GM19395 (cell line): ENCODE measurements at regions not wholly inside any gene's neighbourhood (a gene's known extent, or its start where the extent isn't known, plus 50 kb on each side); places are given as distances from the start of the nearest gene placed in this dataset.

Source experiments
- ATAC-seq: cut with Tn5 transposase; IDR thresholded peaks from one replicate; pipeline ENCODE4 v1.9.1; 2021; ENCODE audit warnings: mild to moderate bottlenecking, moderate library complexity; ENCODE audit not compliant: unreplicated experiment

DNA sequence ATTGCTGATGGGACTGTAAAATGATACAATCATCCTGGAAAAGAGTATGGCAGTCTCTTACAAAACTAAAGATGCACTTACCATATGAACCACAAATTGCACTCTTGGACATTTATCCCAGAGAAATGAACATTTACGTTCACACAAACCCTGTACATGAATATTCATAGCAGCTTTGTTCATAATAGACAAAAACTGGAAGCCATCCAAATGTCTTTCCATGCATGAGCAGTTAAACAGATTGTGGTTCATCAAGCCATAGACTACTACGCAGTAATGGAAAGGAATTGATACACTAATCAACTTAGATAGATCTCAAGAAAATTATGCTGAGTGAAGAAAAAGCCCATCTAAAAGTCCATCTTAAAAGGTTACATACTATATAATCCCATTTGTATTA lies 156.1 kb upstream of the SLC39A10 start:
- ATAC-seq: no peak

DNA sequence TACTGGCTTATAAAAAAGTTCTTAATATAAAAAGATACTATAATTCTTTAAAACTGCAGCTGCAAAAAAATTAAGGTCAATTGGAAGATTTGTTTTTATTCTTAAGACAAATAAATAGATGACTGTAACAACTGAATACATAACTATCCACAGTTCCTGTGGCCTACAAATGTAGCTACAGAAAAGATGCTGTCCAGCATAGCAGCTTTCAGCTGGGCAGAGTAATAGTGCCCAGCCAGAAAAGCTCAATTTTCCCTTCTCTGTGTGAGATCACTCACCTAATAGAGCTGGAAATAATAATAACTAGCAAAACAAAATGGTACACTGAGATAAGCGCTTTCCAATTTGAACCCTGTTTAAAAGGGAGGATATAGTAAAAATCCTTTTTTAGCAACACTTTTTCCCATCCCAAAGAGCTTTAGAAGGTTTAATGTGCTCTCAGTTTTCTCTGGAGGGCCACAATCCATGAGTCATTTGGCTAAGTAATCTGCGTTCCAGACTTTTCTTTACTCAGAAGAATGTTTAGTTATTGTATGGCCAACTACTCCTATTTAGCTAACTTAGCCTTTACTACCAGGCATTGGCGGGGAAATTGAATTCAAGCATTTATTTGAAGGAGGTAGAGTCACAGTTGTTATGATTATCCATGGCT lies 158.1 kb upstream of the SLC39A10 start:
- ATAC-seq: no peak

DNA sequence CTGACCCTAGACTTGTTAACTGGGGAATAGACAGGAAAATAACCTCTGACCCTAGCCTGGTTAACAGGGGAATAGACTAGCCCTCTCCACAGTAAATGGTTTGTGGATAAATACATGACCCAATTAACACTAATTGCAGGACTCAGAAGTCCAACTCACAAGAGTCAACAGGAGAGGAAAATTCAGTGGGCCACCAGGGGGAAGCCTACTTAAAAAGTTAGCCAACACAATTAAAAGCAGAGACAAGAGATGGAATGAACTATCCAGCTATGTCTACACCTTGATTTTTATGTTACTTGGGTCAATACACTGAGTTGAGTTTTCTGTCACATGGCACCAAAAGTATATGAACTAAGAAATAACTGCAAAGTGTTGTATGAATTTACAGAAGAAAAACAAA lies 158.8 kb upstream of the SLC39A10 start:
- no peak for ATAC-seq

DNA sequence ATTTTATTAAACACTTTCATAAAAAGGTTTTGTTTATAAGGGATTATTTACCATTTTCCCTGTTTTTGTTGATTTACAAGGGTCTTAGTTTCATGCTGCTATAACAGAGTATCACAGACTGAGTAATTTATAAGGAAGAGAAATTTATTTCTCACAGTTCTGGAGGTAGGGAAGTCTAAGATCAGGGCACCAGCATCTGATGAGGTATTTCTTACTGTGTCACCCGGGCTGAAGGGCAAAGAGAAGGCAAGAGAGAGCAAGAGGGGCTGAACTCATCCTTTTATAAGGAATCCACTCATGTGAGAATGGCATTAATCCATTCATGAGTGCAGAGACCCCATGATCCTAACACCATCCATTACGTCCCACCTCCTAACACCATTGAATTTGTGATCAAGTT lies 160.0 kb upstream of the SLC39A10 start:
- ATAC-seq: no peak

DNA sequence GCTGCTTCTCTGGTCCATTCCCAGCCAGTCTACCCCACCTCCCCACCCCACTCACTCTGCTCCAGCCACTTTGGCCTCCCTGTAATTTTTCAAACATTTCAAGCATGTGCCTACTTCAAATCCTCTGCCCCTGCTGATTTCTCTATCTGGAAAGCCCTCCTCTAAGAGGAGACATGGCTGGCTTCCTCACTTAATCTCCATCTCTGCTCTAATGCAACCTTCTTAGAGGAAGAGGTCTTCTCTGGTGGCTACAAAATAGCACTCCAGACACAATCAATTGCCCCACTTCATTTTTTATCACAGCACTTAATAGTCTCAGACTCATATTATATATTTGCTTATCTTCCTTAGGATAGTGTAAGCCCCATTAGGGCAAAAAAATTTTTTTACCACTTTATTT lies 161.1 kb upstream of the SLC39A10 start:
- no peak for ATAC-seq

DNA sequence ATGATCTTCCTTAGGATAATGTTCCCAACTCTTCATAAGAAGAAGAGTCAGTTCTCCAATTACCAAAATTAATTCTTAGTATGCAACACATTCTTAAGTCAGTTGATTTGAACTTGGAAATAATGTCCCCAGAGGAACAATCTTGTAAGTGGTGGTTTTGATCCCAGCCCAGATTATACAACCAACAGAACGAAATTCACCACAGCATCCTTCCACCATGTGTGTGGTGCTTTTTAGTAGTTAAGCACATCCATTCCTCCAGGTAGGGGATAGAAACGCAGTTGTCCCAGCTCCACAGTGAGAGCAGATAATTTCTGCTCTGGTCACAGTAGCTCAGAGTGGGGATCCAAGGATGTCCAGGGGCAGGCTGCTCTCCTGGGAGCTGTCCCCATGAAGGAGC lies 161.7 kb upstream of the SLC39A10 start:
- no peak for ATAC-seq

DNA sequence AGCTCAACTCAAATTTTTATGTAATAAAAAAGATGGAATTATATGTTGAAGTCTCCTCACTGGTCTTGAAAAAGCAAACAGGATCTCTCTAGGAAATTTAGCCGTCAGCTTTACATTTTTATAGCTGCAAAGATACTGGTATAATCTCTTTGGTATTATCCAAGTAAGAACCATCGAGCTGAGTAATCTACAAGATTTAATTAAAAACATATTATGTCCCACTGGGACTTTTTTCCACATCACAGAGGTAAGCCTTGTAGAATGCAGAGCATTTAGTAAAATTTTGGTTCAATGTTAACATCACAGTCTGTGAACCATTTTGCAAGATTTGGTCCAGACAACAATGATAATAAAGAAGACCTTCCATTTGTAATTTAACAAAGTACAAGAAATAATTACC lies 162.6 kb upstream of the SLC39A10 start:
- ATAC-seq: no peak

DNA sequence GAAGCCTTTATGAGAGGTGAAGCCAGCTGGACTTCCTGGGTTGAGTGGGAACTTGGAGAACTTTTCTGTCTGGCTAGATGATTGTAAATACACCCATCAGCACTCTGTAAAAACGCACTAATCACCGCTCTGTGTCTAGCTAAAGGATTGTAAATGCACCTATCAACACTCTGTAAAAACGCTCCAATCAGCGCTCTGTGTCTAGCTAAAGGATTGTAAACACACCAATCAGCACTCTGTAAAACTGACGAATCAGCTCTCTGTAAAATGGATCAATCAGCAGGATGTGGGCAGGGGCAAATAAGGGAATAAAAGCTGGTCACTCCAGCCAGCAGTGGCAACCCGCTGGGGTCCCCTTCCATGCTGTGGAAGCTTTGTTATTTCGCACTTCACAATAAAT lies 163.6 kb upstream of the SLC39A10 start:
- no peak for ATAC-seq

DNA sequence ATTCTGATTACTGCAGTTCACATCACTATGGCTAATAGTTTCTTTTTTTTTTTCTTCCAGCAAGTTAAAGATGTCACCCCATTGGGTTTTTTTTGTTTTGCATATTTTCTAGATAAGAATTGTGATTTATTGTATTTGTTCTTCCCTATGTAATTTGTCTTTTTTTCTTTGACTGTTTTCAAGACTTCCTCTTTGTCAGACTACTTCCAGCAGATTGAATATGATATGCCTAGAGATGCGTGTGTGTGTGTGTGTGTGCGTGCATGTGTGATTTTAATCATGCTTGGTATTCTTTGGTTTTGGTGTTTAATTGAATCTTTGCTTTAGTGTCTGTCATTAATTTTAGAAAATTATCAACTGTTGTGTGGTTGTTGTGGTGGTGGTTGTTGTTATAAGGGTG lies 166.7 kb upstream of the SLC39A10 start:
- no peak for ATAC-seq

DNA sequence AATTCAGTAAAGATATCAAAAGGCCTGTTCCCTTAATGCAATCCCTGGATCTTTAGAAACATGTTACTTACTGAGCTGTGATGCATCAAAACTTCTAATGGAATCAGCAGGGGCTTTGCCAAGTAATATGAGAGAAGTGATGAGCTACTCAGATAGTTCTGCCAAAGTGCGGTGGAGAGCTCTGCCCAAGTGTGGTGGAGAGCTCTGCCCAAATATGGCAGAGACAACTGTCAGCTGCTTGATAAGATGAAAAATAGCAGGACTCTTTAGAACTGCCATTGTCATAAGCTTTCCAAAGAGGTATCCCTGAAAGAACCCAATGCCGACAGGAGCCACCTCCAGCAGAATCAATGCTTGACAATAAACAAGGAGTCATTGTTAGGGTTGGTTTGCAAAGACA lies 167.9 kb upstream of the SLC39A10 start:
- no peak for ATAC-seq

DNA sequence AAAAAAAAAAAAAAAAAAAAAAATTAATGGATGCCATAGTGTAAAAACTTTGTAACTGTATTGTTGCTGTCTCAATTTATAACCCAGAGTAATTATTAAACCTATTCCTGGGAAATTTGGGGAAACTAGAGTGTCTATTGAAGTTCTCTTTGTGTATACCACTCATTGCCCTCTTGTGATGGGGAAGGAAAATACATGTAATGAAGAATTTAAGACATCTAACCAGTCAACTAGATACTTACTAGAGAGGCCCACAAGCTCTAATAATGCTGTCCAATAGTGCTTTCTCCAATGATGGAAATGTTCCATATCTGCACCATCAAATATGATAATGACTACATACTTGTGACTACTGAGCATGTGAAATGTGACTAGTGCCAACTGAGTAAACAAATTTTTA lies 168.5 kb upstream of the SLC39A10 start:
- no peak for ATAC-seq

DNA sequence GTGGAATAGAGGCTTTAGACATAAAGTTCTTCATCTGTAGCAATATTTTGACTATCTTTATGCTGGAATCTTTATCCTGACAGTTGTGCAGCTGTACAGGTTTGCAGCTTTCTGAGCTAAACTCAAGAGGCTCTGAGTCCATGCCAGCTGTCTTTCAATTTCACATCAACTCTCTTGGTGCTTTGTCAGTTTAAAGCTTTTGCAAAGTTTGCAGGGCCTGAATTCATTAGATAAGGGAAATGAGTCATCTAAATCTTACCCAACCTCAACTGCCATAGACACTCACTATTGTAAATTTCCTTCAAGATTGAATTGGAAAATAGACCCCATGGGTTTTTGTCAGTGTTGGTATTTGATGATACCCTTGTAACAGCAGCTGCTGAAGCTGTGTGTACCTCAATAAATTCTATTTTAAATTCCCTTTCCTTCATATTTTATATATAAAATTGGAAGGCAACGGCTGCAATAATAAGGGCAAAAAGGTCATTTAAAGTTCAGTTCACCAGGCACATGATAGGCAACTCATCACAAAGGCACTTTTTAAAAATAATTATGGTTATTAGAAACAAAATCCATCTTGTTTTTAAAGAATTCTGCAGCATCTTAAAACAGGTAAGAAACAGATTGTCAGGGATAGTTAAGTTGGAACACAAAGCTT lies 169.9 kb upstream of the SLC39A10 start:
- peak; percentile 92 for ATAC-seq

DNA sequence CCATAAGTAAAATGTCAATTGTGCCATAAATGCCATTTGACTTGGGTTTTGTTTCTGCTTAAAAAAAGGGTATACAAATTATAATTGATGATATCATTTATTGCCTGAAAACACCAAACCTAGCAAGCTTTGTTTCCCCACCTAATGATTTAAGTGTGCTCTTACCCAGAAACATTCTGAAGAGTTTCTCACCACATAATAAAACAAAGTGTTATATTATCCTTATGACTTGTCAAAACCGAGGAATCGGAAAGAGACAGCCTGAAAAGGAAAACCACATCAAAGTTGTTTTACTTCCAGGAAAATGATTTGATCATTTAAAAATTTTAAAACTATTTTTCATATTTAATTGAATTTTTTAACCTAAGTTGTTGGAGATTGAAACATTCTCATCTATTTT lies 170.5 kb upstream of the SLC39A10 start:
- no peak for ATAC-seq

DNA sequence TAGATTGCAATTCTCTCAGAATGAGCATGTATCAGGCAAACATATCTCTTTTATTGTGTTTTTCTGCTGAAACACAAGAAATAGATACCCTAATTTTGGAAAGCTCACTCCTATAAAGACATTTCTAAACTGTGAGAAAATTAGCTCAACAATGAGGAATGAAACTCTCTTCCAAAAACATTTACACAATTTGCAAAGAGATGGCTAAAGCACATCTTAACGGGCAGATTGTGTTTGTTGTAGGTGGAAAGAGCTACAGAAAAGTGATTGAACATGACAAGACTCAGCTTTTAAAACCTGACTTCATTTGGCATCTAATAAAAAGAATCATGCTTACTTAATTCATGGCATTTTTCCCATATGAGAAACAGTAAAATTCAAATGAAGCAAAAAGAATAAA lies 175.0 kb upstream of the SLC39A10 start:
- ATAC-seq: no peak

DNA sequence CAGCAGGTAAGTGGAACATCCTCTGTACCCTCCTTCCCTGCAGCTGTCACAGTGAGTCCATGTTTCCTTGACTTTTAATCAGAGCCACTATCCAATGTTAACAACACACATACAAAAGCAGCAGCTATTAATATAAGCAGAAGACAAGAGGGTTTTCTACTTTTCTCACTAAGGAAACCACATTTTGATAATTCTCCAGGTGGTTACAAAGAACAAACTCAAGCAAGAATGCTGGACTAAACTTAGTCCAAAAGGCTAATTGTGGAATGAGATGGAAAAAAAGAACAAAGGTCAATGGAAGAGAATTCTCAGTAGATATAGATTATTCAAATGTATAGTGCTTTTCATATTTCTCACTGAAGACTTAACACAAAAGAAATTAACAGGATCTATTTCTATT lies 176.9 kb upstream of the SLC39A10 start:
- no peak for ATAC-seq

DNA sequence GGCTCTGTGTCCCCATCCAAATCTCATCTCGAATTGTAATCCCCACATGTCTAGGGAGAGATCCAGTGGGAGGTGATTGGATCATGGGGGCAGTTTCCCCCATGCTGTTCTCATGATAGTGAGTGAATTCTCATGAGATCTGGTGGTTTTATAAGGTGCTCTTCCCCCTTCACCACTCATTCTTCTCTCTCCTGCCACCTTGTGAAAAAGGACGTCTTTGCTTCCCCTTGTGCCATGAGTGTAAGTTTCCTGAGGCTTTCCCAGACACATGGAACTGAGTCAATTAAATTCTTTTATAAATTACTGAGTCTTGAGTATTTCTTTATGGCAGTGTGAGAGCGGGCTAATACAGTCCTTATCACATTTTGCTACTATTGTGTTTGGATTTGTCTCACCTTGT lies 177.6 kb upstream of the SLC39A10 start:
- no peak for ATAC-seq

DNA sequence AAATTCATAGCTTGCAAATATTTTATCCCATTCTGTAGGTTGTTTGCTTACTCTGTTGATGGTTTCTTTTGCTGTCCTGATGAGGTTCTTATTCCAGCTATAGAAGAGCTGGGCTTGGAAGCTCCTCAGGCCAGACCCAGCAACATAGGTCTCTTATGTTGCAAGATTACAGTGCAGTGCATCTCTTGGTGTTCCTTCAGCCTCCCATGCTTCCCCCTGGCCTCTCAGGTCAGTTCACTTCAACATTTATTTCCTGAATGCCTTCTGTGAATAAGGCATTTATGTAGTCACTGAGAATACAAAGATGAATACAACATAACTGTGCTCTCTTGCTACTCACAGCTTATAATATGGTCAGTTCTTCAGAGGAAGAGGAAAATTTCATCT lies 179.0 kb upstream of the SLC39A10 start:
- peak; percentile 51 for ATAC-seq

DNA sequence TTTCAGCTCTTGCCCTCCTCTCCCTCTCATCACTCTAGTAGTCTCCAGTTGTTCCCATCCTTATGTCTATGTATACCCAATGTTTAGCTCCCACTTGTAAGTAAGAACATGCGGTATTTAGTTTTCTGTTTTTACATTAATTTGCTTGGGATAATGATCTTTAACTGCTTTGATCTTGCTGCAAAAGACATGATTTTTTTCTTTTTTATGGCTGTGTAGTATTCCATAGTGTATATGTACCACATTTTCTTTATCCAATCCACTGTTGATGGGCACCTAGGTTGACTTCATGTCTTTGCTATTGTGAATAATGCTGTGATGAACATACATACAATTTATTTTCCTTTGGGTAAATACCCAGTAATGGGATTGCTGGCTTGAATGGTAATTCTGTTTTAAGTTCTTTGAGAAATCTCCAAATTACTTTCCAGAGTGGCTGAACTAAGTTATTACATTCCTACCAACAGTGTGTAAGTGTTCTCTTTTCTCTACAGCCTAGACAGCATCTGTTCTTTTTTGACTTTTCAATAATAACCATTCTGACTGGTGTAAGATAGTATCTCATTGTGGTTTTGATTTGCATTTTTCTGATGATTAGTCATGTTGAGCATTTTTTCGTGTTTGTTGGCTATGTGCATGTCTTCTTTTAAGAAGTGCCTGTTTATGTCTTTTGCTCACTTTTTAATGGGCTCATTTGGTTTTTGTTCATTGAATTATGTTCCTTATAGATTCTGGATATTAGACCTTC lies 179.6 kb upstream of the SLC39A10 start:
- peak; percentile 88 for ATAC-seq

DNA sequence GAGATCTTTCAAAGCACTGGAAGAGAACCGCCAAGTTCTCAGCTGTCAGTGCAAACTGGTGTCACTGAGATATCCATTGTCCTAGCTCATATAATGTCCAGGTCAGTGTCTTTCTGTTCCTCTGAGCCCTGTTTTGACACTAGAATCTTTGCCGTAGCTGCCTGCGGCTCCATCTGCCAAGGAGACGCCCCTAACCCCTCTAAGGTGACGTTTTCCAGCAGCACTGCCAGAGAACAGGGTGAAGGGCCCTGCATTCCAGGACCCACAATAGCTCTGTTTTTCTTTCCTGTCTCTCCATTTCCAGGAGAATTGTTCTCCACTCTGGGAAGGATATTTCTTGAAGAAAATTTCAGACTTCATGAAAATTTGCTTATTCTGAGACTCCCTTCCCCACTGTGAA lies 181.7 kb upstream of the SLC39A10 start:
- ATAC-seq: no peak

DNA sequence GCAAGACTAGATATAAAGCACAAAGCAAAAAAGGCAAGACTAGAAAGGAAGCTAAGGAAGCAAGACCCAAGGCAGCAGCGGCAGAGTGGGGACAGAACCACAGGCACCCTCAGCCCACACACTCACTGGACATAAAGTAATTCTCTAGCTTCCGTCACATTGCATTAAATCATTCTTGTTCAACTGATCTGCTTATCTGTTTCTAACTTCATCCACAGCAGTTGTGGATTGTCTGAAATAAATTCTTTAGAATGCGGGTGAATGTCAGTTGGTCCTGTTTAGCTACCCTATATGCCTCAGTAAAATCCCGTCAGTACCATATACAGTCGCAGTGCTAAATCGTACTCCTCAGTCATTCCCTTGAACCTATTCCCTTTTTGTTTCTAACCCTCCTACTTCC lies 183.2 kb upstream of the SLC39A10 start:
- no peak for ATAC-seq

DNA sequence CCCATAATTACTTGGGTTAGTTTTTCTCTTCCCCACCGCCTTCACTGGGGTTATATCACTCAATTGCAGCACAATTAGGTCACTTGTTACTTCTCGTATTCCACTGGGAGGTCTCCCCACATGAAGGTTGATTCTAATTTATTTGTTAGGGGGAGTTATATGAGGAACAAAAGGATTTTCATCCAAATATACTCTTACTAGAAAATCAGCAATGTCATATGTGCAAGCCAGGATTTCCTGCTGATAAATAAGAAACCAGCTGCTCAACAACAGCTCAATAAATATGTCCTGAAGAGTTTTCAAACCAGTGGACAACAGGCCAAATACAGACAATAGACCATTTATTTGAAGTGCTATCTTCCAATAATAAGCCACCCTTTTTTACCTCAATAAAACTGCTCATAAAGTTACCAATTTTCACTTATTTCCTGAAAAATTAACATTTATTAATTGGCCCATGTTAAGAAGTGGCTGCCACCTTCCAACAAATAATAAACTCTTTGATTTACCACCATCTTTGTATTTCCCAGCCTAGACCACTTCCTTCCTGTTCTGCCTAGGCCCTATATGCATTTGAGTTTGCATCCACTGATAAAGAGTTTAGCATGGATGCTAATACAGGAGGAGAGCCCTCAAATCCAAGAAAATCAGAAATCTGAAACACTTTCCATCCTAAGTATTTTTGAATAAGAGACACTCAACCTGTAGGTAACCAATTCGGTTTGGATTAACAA lies 184.4 kb upstream of the SLC39A10 start:
- ATAC-seq: no peak

DNA sequence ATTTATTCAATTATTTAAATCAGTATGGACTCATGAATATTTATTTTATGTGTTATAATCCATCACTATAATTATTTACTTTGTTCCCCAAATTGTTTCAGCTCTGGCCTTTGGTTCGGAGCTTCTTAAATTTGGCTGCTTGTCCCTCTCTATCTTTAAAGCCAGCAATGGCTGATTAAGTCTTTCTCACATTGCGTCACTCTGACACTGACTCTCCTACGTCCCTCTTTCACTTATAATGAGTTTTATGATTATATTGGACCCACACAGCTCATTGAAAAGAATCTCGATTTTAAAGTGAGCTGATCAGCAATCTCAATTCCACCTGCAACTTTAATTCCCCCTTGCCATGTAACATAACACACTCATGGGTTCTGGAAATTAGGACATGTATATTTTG lies 185.2 kb upstream of the SLC39A10 start:
- no peak for ATAC-seq
